ENCODE measurements at regions not wholly inside any gene's neighbourhood (a gene's known extent, or its start where the extent isn't known, plus 50 kb on each side); places are given as distances from the start of the nearest gene placed in this dataset.
A peak's percentile ranks its signal among the peaks of the same experiment; 100 is the strongest.
"Not testable (repeated sequence)": the region's sequence is repeated elsewhere in the genome, so short reads cannot be mapped to it uniquely, and the experiment has no call there.

DNA sequence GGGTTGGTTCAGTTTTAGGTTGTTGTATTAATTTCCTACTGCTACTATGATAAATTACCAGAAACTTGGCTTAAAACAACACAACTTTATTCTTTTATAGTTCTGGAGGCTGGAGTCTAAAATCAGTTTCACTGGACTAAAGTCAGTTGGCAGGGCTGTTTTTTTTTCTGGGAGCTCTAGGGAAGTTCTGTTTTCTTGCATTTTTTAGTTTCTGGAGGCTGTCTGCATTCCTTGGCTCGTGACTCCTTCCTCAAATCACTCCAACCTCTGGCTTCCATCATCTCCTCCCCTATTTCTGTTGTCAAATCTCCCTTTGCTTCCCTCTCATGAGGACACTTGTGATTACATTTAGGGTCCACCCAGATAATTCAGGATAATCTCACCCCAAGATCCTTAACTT, 51.3 kb upstream of the SUB1 start:
- no peak for DNase-seq

DNA sequence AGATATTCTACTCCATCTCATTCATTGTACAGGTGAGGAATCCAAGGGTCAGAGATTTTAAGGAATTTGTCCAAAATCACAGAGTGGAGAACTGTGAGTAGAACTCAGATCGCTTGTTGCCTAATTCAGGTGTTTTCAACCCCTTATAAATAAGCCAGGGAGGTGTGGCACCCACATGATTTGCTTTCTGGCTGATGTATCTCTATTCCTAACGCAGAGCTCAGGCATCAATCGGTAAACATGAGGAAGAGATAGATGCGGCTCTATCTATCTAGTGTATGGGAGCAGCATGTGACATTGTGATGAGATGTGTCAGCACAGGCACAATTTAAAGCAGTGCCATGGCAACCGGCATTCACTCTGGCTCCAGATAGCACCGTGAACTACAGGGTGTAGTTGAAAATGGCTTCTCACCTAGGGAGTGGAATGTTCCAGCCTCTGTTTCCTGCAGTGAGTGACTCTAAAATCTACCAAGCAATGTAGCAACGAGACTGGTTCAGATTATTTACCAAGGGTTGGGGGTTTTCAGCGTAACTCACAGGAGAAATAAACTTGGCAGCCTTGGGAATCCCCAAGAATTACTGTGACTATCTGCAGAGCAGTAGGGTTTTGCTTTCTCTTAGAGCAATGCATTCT, 53.4 kb upstream of the SUB1 start:
- no peak for DNase-seq

- DNase-seq: not testable (repeated sequence)
Observed at GRCh38 chr5:32527321-32527720, 58.0 kb upstream of the SUB1 start.

DNA sequence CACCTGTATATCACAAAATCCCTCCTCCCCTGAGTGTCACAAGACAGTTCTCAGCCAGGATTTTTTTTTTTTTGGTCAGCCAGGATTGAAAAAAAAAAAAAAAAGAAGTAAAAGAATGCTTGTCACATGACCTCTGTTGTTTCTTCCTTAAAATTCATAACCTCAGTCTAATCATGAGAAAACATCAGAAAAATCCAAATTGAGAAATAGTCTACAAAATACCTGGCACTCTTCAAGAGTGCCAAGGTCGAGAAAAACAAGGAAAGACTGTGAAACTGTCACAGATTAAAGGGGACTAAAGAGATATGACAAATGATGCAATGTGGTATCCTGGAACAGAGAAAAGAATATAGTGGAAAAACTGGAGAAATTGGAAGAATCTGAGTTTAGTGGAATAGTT, 58.5 kb upstream of the SUB1 start:
- no peak for DNase-seq

GRCh38 chr5:32523625-32524024, 61.7 kb upstream of the SUB1 start:
- no peak for DNase-seq

- DNase-seq: no peak
Observed at GRCh38 chr5:32522429-32523143, 62.8 kb upstream of the SUB1 start.

DNA sequence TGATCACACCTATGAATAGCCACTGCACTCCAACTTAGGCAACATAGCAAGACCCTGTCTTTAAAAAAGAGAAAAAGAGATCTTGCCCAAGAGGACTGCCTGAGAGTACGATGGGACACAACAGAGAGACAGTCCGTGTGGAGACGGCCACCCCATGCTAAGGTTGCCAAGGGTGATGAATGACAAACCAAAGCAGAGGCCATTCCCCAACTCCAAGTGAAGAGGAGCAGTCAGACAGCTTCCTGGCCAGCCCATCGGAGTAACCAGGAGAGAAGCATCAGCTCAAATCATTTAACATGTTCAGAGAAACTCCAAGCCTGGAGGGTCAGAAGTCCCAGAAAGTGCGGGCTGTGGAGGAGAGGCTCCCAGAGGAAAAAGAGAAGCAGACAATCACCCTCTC, 63.9 kb upstream of the SUB1 start:
- no peak for DNase-seq

- no peak for DNase-seq
Observed at GRCh38 chr5:32520972-32521371, 64.4 kb upstream of the SUB1 start.

GRCh38 chr5:32520356-32520755, 65.0 kb upstream of the SUB1 start:
- DNase-seq: no peak

- DNase-seq: no peak
Observed at GRCh38 chr5:32519508-32519907, 65.8 kb upstream of the SUB1 start.

DNA sequence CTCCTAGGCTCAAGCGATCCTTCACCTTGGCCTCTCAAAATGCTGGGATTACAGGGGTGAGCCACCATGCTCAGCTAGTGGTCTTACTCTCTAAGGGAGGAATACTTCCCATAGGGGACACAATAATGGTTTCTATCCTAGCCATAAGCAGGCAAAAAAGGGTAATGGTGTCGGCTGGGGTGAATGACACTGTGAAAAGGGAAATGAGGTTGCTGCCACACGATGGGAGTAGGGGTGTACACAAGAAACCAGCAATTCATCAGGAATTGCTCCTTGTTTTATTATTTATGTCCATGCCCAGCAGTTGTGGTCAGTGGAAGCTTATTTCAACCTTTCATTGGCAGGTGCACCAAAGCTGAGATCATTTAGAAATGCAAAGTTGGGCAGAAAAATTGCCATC, 70.3 kb upstream of the ZFR start:
- no peak for DNase-seq

- DNase-seq: no peak
Observed at GRCh38 chr5:32512926-32513325, 68.4 kb upstream of the ZFR start.

- no peak for DNase-seq
Observed at GRCh38 chr5:32511776-32512374, 67.3 kb upstream of the ZFR start.

GRCh38 chr5:32510860-32511259, 66.3 kb upstream of the ZFR start:
- DNase-seq: no peak

DNA sequence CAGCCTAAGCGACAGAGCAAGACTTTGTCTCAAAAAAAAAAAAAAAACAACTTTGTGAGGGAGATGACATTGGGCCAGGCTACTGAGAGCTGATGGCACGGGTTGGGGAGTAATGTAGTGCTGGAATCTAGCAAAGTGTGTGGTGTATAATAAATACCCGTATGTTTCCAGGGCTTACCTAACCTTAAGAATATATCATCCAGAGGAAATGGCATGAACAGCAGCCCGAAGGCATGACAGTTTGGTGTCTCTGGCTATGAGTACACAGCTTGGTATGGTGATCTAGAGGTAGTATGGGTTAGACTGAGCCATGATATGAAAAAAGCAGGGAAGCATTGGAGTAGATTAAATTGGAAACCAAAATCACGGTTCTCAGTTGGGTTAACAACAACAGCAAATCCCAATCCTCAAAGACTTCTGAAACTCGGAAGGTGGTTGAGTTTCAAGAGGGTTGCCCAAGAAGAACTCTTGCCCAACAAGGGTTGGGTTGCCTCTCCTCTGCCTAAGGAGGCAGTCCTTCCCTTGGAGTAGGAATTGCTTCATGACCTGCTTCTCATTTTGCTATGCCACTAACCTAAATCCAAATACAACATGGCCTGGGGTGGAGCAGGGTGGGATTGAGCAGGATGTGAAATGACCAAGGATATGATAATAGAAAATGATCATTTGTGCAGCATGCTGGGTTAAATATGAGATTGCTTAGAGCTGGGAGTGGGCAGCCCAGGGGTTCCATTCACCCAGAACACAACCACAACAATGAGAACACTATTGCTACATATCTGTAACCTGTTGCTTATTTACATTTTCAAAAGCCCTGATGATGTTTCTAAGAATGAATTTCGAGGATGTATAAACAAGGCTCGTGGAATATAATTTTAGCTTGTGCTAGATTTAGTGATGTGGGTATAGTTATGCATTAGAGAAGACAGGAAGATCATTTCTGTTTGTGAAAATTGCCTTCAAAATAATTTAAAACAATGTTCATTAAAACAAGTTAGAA, 64.6 kb upstream of the ZFR start:
- DNase-seq: no peak

DNA sequence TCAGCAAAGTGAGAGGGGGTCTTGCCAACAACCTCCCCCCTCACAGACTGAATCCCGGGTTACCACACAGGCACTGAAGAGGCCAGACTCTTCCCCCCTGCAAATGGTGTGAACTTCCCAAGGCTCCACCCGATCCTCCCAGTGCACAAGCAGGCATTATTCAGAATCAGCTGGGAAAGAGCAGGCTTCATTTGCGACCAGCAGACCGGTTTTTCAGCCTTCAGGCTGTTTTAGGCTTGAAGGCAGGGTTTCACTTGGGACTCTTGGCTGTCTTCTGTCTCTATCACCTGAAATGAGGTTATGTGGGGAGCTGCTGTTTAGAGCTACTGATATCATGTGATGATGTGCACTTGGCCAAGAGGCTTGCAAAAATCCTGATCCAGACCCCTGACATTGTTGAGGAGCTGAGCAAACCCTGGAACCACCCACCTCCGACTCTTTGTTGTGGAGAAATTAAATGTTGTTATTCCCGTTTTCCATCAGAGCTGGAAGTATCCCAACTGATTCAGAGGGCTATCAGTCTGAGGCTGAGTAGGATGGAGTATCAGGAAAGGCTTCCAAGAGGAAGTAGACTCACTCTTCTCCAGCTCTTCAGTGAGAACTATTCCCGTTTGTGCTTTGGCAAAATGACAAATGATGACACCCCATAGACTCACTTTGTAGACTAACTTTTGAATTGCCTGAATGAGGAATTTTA, 63.3 kb upstream of the ZFR start:
- no peak for DNase-seq

DNA sequence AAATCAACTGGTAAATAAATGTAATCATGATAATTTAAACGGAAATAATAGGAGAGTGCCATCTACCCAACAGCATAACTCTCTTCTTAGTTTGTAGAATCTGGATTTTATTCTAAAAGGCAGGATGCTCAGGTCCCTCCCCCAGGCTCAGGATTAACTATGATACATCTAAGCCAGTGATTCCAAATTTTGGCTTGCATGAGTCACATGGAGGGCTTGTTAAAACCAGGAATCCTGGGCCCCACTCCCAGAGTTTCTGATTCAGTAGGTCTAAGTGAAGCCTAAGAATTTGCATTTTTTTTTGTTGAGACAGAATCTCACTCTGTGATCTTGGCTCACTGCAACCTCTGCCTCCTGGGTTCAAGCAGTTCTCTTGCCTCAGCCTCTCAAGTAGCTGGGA, 62.3 kb upstream of the ZFR start:
- no peak for DNase-seq

GRCh38 chr5:32506201-32506661, 61.7 kb upstream of the ZFR start:
- no peak for DNase-seq

DNA sequence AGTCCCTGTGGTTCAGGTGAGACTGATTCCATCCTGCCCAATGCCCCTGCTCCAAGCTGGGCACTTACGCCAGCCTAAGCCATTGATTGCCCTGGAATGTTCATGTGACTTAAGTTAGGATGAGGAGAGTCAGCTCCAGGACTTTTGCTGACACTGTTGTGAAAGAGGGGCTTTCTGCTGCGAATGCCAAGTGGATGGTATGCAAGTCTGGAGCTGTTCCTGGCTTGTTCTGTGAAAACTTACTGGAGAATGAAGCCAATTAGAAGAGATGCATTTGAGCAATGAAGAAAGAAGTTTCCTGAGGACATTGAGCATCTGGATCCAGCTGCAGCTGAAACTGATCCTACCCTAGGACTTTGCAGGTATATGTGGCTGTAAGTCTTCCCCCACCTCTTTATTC, 61.2 kb upstream of the ZFR start:
- DNase-seq: peak; percentile 25

DNA sequence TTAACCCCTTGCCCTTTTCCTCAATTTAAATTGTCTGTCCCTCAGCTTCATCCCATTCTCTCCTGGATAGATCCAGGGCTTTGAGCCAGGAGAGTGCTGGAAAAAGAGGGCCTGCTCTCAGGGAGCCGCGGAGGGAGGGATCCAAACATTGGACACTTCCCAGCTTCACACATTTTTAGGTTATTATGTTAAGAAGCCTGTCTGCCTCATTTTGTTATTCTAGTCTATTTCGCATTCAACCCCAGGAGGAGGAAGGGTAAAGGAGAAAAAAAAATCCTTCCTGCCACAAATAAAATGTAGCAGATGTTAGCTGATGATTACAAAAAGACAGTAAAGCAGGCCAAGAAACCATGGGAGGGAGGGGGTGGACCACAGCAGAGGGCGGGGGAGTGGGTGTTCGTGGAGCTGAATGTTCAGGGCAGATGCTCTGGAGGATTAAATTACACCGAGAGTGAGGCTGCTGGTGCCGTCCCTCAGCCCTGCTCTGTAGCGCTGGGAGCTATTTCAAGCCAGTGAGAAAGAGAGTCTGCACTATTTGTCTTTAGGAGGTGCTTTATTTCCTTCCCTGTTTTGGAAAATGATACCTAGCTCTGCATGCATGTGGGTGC, 60.6 kb upstream of the ZFR start:
- DNase-seq: peak; percentile 92

DNA sequence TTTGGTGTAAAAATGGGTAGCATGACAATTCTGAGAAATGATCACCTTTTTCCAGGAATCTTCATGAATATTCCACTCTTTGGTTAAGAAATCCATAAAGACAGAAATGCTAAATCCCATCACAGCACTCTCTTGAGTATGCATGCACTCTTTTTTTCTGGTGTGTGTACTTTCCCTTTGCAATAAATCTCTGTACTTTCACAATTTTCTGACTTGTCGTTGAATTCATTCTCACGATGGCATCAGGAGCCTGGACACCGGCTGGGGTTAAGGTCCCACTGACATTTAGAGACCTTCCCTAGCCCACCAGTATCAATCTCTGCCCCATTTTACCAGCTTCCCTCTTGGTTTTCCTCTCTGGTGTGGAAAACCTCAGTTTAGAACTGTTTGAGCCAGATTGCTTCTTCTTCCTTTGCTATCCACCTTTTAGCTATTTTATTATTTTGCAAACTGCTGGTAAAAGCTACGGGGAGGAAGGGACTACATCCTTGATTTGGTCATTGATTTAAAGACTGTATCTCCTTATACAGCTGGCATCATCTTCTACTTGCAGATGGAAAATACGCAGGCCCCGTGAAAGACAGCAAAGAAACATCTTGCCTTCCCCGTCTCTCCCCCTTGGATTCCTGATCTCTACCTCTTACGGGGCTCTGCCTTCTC, 59.9 kb upstream of the ZFR start:
- DNase-seq: no peak

DNA sequence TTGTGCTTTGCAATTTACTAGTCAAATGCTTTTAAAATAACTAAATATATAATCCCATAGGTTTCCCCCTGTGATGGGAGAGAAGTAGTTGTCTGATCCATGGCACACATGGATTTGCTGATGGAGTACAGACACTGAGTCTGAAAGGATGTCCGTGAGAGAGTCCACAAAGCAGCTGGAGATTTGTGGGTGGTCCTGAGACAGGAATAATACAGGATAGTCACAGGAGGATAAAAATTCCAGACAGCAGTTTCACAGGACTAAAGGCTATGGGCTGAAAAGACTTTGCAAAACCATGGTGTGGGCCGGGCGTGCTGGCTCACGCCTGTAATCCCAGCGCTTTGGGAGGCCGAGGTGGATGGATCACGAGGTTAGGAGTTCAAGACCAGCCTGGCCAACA, 58.7 kb upstream of the ZFR start:
- DNase-seq: no peak

All from NCI-H1105 treated with DMSO at 0.1 percent for 48 hours (cell line).